AG04449 (cell line): ENCODE measurements at regions not wholly inside any gene's neighbourhood (a gene's known extent, or its start where the extent isn't known, plus 50 kb on each side); places are given as distances from the start of the nearest gene placed in this dataset.

ENCODE experiments used
- CTCF ChIA-PET: fragments of 350-600 bp; formaldehyde crosslinking; extraction: SDS; loops from one replicate; lab custom pipeline; 2021; ENCODE audit warnings: antibody characterized with exemption; lab: Yijun Ruan, JAX
- POLR2A ChIA-PET: fragments of 400-600, 350-600 bp; formaldehyde crosslinking; extraction: SDS; loops from one replicate; lab custom pipeline; 2020; ENCODE audit warnings: antibody characterized with exemption, inconsistent platforms; lab: Yijun Ruan, JAX
- DNase-seq: peaks from one replicate; pipeline ENCODE4 v3.0.0-alpha.2; 2010; ENCODE audit warnings: low read depth, low spot score
- H3K4me3 ChIP-seq: 2 replicates; pipeline ENCODE4 v1.5.1; 2011; ENCODE audit warnings: low read depth, mild to moderate bottlenecking, control low read depth, low read length
- TF ChIP-seq, protein P1 (sequence below): IDR thresholded peaks from one replicate; pipeline ENCODE4 v1.5.1; 2011; ENCODE audit warnings: mild to moderate bottlenecking, moderate library complexity, low read length, control low read depth, inconsistent platforms; ENCODE audit not compliant: insufficient read depth; ENCODE audit errors: missing control alignments

DNA sequence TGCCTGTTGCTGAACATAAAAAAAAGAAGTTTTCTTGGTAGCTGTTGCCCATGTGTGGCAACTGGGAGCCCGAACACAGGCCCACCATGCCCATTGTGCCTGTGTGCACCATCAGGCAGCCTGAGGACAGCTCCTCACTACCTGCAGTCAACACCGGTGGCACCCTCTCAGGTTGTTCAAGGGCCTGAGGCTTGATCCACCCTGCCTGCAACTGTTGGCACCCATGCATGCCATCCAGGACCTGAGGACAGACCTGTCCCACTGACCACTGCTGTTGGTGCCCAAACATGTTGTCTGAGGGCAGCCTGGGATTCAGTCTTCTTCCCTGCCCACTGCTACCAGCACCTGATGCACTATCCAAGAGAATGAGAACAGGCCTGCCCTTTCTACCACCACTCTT, 661.1 kb upstream of the ZNF804A start:
- ChIA-PET POLR2A (no interaction called here), CTCF (no interaction called here)
- no peak overlapping the region for H3K4me3 ChIP-seq
- DNase-seq = no peak
- TF ChIP-seq, protein P1, sequence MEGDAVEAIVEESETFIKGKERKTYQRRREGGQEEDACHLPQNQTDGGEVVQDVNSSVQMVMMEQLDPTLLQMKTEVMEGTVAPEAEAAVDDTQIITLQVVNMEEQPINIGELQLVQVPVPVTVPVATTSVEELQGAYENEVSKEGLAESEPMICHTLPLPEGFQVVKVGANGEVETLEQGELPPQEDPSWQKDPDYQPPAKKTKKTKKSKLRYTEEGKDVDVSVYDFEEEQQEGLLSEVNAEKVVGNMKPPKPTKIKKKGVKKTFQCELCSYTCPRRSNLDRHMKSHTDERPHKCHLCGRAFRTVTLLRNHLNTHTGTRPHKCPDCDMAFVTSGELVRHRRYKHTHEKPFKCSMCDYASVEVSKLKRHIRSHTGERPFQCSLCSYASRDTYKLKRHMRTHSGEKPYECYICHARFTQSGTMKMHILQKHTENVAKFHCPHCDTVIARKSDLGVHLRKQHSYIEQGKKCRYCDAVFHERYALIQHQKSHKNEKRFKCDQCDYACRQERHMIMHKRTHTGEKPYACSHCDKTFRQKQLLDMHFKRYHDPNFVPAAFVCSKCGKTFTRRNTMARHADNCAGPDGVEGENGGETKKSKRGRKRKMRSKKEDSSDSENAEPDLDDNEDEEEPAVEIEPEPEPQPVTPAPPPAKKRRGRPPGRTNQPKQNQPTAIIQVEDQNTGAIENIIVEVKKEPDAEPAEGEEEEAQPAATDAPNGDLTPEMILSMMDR = no peak

DNA sequence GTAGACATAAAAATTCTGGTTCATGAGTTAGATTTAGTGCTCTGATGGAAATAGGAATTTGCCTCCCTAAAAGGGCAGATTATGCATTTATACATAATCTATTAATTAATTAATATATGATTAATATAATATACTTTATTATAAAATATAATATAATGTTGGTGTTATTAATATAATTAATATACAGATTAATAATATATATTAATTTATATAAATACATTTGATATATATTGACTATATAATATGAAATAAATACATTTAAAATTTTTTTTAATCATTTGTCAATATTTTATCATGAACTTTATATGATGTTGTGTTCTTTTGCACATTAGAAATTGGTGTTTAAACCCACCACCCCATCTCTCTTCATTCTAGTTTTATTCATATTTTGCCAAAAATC, 652.1 kb upstream of the ZNF804A start:
- no peak for DNase-seq
- POLR2A ChIA-PET = no interaction called here
- H3K4me3 ChIP-seq = no peak overlapping the region
- TF ChIP-seq, protein P1 = no peak
- CTCF ChIA-PET = no interaction called here

DNA sequence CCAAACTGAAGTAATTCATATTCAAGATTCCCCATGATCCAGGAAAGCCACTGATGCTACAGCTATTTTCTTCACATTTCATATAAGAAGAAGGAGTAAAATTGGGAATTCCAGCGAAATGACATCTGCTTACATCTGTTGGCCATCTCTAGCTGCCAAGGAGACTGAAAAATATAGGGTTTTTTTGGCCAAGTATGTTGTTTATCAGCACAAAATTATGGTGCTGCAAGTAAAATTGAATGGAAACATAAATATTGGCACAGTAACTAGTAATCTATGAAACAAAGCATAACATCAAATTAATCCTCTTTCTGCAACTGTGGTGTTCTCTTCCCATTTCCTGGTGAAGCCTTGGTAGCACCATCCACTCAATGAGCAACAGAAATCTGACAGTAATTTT, 649.5 kb upstream of the ZNF804A start:
- TF ChIP-seq, protein P1 = no peak
- no peak for DNase-seq
- ChIA-PET CTCF (no interaction called here), POLR2A (no interaction called here)
- no peak overlapping the region for H3K4me3 ChIP-seq

DNA sequence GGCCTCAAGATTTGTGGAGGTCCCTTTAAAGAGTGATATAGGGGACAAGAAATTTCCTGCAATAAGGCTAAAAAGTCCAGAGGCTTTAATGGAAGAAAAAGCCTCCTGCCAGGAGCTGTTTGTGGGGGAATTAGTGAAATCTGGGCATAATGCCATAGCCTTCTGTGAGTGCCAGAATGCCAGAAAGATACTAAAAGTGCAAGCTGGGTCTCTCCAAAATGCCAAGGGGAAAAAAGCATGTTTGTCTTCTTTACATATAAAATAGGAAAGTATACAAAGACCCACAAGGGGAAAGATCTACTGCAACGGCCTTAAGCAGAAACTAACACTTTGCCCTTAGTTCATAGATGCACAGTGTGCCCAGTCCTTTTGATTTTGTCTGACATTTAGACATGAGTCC, 647.7 kb upstream of the ZNF804A start:
- CTCF ChIA-PET = no interaction called here

DNA sequence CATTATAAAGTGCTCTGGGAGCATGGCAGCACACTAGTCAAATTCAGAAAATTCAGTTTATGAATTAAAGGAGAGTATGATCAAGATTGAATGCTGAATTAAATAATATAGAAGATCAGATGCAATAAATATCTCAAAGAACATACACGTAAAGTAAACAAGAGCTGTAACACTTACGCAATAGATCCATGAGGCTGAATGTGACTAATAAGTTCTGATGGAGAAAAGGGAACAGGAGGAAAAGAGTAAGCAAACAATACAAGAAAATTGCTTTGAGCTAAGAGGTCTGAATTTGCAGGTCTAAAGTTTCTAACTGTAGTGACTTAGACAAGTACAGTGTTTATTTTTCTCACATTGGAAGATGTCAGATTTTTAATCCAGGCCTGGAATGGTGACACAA, 646.7 kb upstream of the ZNF804A start:
- CTCF ChIA-PET = no interaction called here
- TF ChIP-seq, protein P1 = no peak
- H3K4me3 ChIP-seq = no peak overlapping the region
- DNase-seq = no peak
- POLR2A ChIA-PET = no interaction called here

More for the DNA sequence above, 647.7 kb upstream of the ZNF804A start:
- H3K4me3 ChIP-seq = no peak overlapping the region
- TF ChIP-seq, protein P1 = no peak
- POLR2A ChIA-PET = no interaction called here
- no peak for DNase-seq

DNA sequence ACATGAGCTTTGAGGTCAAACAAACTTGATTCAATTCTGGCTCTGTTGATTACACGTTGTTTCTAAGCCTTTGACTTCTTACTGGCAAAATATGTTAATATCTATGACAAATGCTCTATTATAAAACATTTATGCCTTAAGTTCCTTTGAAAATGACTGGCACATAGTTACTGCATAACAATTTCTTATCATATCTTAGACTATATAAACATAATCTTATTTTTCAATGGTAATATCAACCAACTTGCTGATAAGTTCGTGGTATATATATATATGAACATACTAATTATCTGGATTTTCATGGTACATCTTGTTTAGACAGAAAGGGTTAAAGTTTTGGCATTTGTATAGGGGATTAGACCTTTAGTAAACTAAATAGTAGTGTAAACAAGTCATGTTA, 645.6 kb upstream of the ZNF804A start:
- DNase-seq = no peak
- ChIA-PET POLR2A (no interaction called here), CTCF (no interaction called here)
- TF ChIP-seq, protein P1 = no peak
- no peak overlapping the region for H3K4me3 ChIP-seq
